HL-60 (cell line): ENCODE measurements at regions not wholly inside any gene's neighbourhood (a gene's known extent, or its start where the extent isn't known, plus 50 kb on each side); places are given as distances from the start of the nearest gene placed in this dataset.

ENCODE experiments used
- DNase-seq, 2 experiments: peaks; one replicate each; pipeline ENCODE4 v3.0.0-alpha.2; 2010 to 2020; ENCODE audit warnings: low read depth in 1 of 2, low spot score in 1 of 2
- H3K27ac ChIP-seq: fragments of 250-450 bp; sonication (Bioruptor Pico); replicated peaks from 2 replicates; pipeline ENCODE4 v1.5.1; 2020; ENCODE audit warnings: mild to moderate bottlenecking, moderate library complexity
- H3K27me3 ChIP-seq: fragments of 250-450 bp; sonication (Bioruptor Pico); 2 replicates; pipeline ENCODE4 v1.5.1; 2021; ENCODE audit warnings: mild to moderate bottlenecking, moderate library complexity; ENCODE audit not compliant: insufficient read depth, poor library complexity, severe bottlenecking
- H3K4me3 ChIP-seq: replicated peaks from 2 replicates; pipeline ENCODE4 v1.5.1; 2011; ENCODE audit warnings: mild to moderate bottlenecking, control low read depth, low read length; ENCODE audit not compliant: insufficient read depth
- CTCF ChIP-seq: IDR thresholded peaks from one replicate; pipeline ENCODE4 v1.5.1; 2011; ENCODE audit warnings: low read length, control low read depth, inconsistent platforms; ENCODE audit not compliant: insufficient read depth
- GABPA ChIP-seq: IDR thresholded peaks from 2 replicates; pipeline ENCODE4 v1.6.1; 2012; ENCODE audit warnings: low read depth
- POLR2AphosphoS5 ChIP-seq: IDR thresholded peaks from 2 replicates; pipeline ENCODE4 v1.6.1; 2012; ENCODE audit warnings: low read depth
- REST ChIP-seq: IDR thresholded peaks from 2 replicates; pipeline ENCODE4 v1.6.1; 2012; ENCODE audit warnings: low read depth; ENCODE audit not compliant: insufficient replicate concordance
- SPI1 ChIP-seq: IDR thresholded peaks from 2 replicates; pipeline ENCODE4 v1.6.1; 2012; ENCODE audit warnings: low read depth, mild to moderate bottlenecking, borderline replicate concordance

GRCh38 chr10:36114141-36114540 is 472.0 kb upstream of the FZD8 start:
- no peak overlapping the region for H3K27ac ChIP-seq
- no peak overlapping the region for H3K4me3 ChIP-seq
- no peaks in the 10 kb centered on the region for H3K27me3 ChIP-seq
- DNase-seq, result no peak
- TF ChIP-seq POLR2AphosphoS5 (no peak), SPI1 (no peak), CTCF (no peak), REST (no peak), GABPA (no peak)

GRCh38 chr10:36111676-36112075 is 469.6 kb upstream of the FZD8 start:
- TF ChIP-seq SPI1 (no peak), GABPA (no peak), POLR2AphosphoS5 (no peak), REST (no peak), CTCF (no peak)
- DNase-seq, result no peak
- no peak overlapping the region for H3K4me3 ChIP-seq
- H3K27ac ChIP-seq, result no peak overlapping the region
- no peaks in the 10 kb centered on the region for H3K27me3 ChIP-seq

- Histone ChIP-seq H3K27me3 (no peaks in the 10 kb centered on the region), H3K27ac (no peak overlapping the region), H3K4me3 (no peak overlapping the region)
- TF ChIP-seq SPI1 (no peak), CTCF (no peak)
- no peak for DNase-seq
Observed at GRCh38 chr10:36110097-36110496, 468.0 kb upstream of the FZD8 start.

GRCh38 chr10:36109399-36110023 is 467.4 kb upstream of the FZD8 start:
- no peak for DNase-seq
- no peak overlapping the region for H3K4me3 ChIP-seq
- TF ChIP-seq POLR2AphosphoS5 (no peak), REST (no peak), SPI1 (no peak), GABPA (no peak), CTCF (no peak)
- no peak overlapping the region for H3K27ac ChIP-seq
- no peaks in the 10 kb centered on the region for H3K27me3 ChIP-seq
